ENCODE measurements at regions not wholly inside any gene's neighbourhood (a gene's known extent, or its start where the extent isn't known, plus 50 kb on each side); places are given as distances from the start of the nearest gene placed in this dataset.

- no peak for DNase-seq (ENCODE audit: low spot score)
Measured at GRCh38 chr9:121601194-121601593, 50.2 kb upstream of the DAB2IP start.

Data from COLO829 (cell line).